ENCODE measurements at regions not wholly inside any gene's neighbourhood (a gene's known extent, or its start where the extent isn't known, plus 50 kb on each side); places are given as distances from the start of the nearest gene placed in this dataset.
"Not testable (repeated sequence)": the region's sequence is repeated elsewhere in the genome, so short reads cannot be mapped to it uniquely, and the experiment has no call there.

GRCh38 chr10:118927321-118927720, 102.2 kb upstream of the NANOS1 start:
- Histone ChIP-seq H3K36me3 (ENCODE audit: control insufficient read depth in 4 of 4, insufficient read depth in 4 of 4, low read length in 4 of 4) (no peaks in the 10 kb centered on the region), H3K4me3 (no peak overlapping the region), H3K9me3 (ENCODE audit: control insufficient read depth in 4 of 4, insufficient read depth in 3 of 4, low read length in 3 of 4) (peaks cover 0 to 6% (median 0%) of the 10 kb centered on the region in 4 donors), H3K27ac (ENCODE audit: low read depth in 1 of 2, low read length in 1 of 2) (no peak overlapping the region), H3K27me3 (ENCODE audit: control insufficient read depth in 3 of 3, insufficient read depth in 3 of 3, low read length in 2 of 3) (no peaks in the 10 kb centered on the region), H3K9ac (ENCODE audit: insufficient read depth in 1 of 2, low read length in 2 of 2) (no peak overlapping the region), H3K4me1 (ENCODE audit: control insufficient read depth in 5 of 5, insufficient read depth in 5 of 5, low read length in 5 of 5) (peaks cover 0 to 3% (median 0%) of the 10 kb centered on the region in 5 donors)
- DNase-seq = no peak
- ATAC-seq (ENCODE audit: insufficient read depth, low FRiP score) = no peak
- no peak for TF ChIP-seq CTCF (IDR thresholded peaks at IDR 0.05; ENCODE audit: control extremely low read depth, extremely low read depth)
- WGBS, 2 donors = 54 to 61% methylated on average over 3 of the region's 3 CpGs

GRCh38 chr10:118930614-118931013, 98.9 kb upstream of the NANOS1 start:
- H3K9me3 ChIP-seq (ENCODE audit: control insufficient read depth in 4 of 4, insufficient read depth in 3 of 4, low read length in 3 of 4) = peaks cover 0 to 6% (median 0%) of the 10 kb centered on the region in 4 donors
- TF ChIP-seq CTCF (IDR thresholded peaks at IDR 0.05; ENCODE audit: control extremely low read depth, extremely low read depth) = no peak
- H3K4me1 ChIP-seq (ENCODE audit: control insufficient read depth in 5 of 5, insufficient read depth in 5 of 5, low read length in 5 of 5) = peaks cover 0 to 3% (median 0%) of the 10 kb centered on the region in 5 donors
- H3K4me3 ChIP-seq = no peak overlapping the region
- no peak overlapping the region for H3K27ac ChIP-seq (ENCODE audit: low read depth in 1 of 2, low read length in 1 of 2)
- no peak for ATAC-seq (ENCODE audit: insufficient read depth, low FRiP score)
- no peak overlapping the region for H3K9ac ChIP-seq (ENCODE audit: insufficient read depth in 1 of 2, low read length in 2 of 2)
- no peak for DNase-seq
- H3K27me3 ChIP-seq (ENCODE audit: control insufficient read depth in 3 of 3, insufficient read depth in 3 of 3, low read length in 2 of 3) = no peaks in the 10 kb centered on the region
- H3K36me3 ChIP-seq (ENCODE audit: control insufficient read depth in 4 of 4, insufficient read depth in 4 of 4, low read length in 4 of 4) = no peaks in the 10 kb centered on the region
- WGBS, 2 donors = 31 to 47% methylated on average over 1 of the region's 1 CpG

GRCh38 chr10:118931436-118931835, 98.1 kb upstream of the NANOS1 start:
- Histone ChIP-seq H3K36me3 (ENCODE audit: control insufficient read depth in 4 of 4, insufficient read depth in 4 of 4, low read length in 4 of 4) (no peaks in the 10 kb centered on the region), H3K9ac (ENCODE audit: insufficient read depth in 1 of 2, low read length in 2 of 2) (no peak overlapping the region), H3K9me3 (ENCODE audit: control insufficient read depth in 4 of 4, insufficient read depth in 3 of 4, low read length in 3 of 4) (peaks cover 0 to 6% (median 0%) of the 10 kb centered on the region in 4 donors), H3K27me3 (ENCODE audit: control insufficient read depth in 3 of 3, insufficient read depth in 3 of 3, low read length in 2 of 3) (no peaks in the 10 kb centered on the region), H3K27ac (ENCODE audit: low read depth in 1 of 2, low read length in 1 of 2) (no peak overlapping the region), H3K4me1 (ENCODE audit: control insufficient read depth in 5 of 5, insufficient read depth in 5 of 5, low read length in 5 of 5) (peaks cover 0 to 3% (median 0%) of the 10 kb centered on the region in 5 donors), H3K4me3 (no peak overlapping the region)
- 86 to 95% methylated on average over 1 of the region's 1 CpG for WGBS, 2 donors
- no peak for DNase-seq
- ATAC-seq (ENCODE audit: insufficient read depth, low FRiP score) = no peak
- TF ChIP-seq CTCF (IDR thresholded peaks at IDR 0.05; ENCODE audit: control extremely low read depth, extremely low read depth) = no peak

GRCh38 chr10:118932154-118932553, 97.4 kb upstream of the NANOS1 start:
- whole genome bisulfite sequencing, 2 donors = 95 to 97% methylated on average over 1 of the region's 1 CpG
- not testable (repeated sequence) for DNase-seq

More at GRCh38 chr10:118932154-118932553, 97.4 kb upstream of the NANOS1 start:
- not testable (repeated sequence) for H3K9ac ChIP-seq (ENCODE audit: insufficient read depth in 1 of 2, low read length in 2 of 2); H3K36me3 ChIP-seq (ENCODE audit: control insufficient read depth in 4 of 4, insufficient read depth in 4 of 4, low read length in 4 of 4); H3K4me1 ChIP-seq (ENCODE audit: control insufficient read depth in 5 of 5, insufficient read depth in 5 of 5, low read length in 5 of 5); H3K4me3 ChIP-seq; H3K27me3 ChIP-seq (ENCODE audit: control insufficient read depth in 3 of 3, insufficient read depth in 3 of 3, low read length in 2 of 3); H3K9me3 ChIP-seq (ENCODE audit: control insufficient read depth in 4 of 4, insufficient read depth in 3 of 4, low read length in 3 of 4); H3K27ac ChIP-seq (ENCODE audit: low read depth in 1 of 2, low read length in 1 of 2); ATAC-seq (ENCODE audit: insufficient read depth, low FRiP score)
